Astrocyte (in vitro differentiated cells and primary cell): ENCODE measurements at regions not wholly inside any gene's neighbourhood (a gene's known extent, or its start where the extent isn't known, plus 50 kb on each side); places are given as distances from the start of the nearest gene placed in this dataset.
"Not testable (repeated sequence)": the region's sequence is repeated elsewhere in the genome, so short reads cannot be mapped to it uniquely, and the experiment has no call there.

Source experiments
- CTCF ChIP-seq: IDR thresholded peaks from 2 replicates; pipeline ENCODE4 v1.5.1; 2011; ENCODE audit warnings: low read depth, mild to moderate bottlenecking, inconsistent platforms, low read length, moderate library complexity; ENCODE audit not compliant: insufficient read depth
- EZH2 ChIP-seq: IDR thresholded peaks from 2 replicates; pipeline ENCODE4 v1.6.1; 2012; ENCODE audit warnings: mild to moderate bottlenecking, low read length, inconsistent platforms; ENCODE audit not compliant: insufficient read depth

- not testable (repeated sequence) for TF ChIP-seq CTCF, EZH2
These were observed 463.1 kb upstream of the ZNG1F start for GRCh38 chr9:41652100-41652713.
